Smooth muscle cell (in vitro differentiated cells): ENCODE measurements at regions not wholly inside any gene's neighbourhood (a gene's known extent, or its start where the extent isn't known, plus 50 kb on each side); places are given as distances from the start of the nearest gene placed in this dataset.

Source experiments
- DNase-seq: peaks from one replicate; lab custom pipeline; 2025; ENCODE audit not compliant: unreplicated experiment; lab: John Stamatoyannopoulos, UW
- H2AFZ ChIP-seq: fragments of 200-600 bp; sonication (generic); 2 replicates; pipeline ENCODE4 v1.6.0; 2016; ENCODE audit warnings: antibody characterized with exemption, low read depth, mild to moderate bottlenecking
- H3F3A ChIP-seq: fragments of 200-600 bp; sonication (generic); 2 replicates; pipeline ENCODE4 v1.6.0; 2017; ENCODE audit warnings: antibody characterized with exemption, low read depth
- H3K27ac ChIP-seq: fragments of 200-600 bp; sonication (generic); 2 replicates; pipeline ENCODE4 v1.5.1; 2016; ENCODE audit warnings: low read depth, mild to moderate bottlenecking
- H3K27me3 ChIP-seq: fragments of 200-600 bp; sonication (generic); 2 replicates; pipeline ENCODE4 v1.6.1; 2016; ENCODE audit warnings: low read depth, mild to moderate bottlenecking
- H3K36me3 ChIP-seq: fragments of 200-600 bp; sonication (generic); 2 replicates; pipeline ENCODE4 v1.5.1; 2016; ENCODE audit warnings: low read depth
- H3K4me1 ChIP-seq: fragments of 200-600 bp; sonication (generic); 2 replicates; pipeline ENCODE4 v1.5.1; 2016; ENCODE audit warnings: low read depth
- H3K4me2 ChIP-seq: fragments of 200-600 bp; sonication (generic); 2 replicates; pipeline ENCODE4 v1.6.0; 2016; ENCODE audit warnings: mild to moderate bottlenecking
- H3K4me3 ChIP-seq: fragments of 200-600 bp; sonication (generic); 2 replicates; pipeline ENCODE4 v1.5.1; 2016; ENCODE audit warnings: mild to moderate bottlenecking
- H3K79me2 ChIP-seq: fragments of 200-600 bp; sonication (generic); 2 replicates; pipeline ENCODE4 v1.6.0; 2016; ENCODE audit warnings: low read depth, mild to moderate bottlenecking
- H3K9ac ChIP-seq: fragments of 200-600 bp; sonication (generic); 2 replicates; pipeline ENCODE4 v1.6.0; 2016; ENCODE audit warnings: low read depth
- H3K9me3 ChIP-seq: fragments of 200-600 bp; sonication (generic); replicated peaks from 2 replicates; pipeline ENCODE4 v1.5.1; 2016; ENCODE audit warnings: low read depth
- H4K20me1 ChIP-seq: fragments of 200-600 bp; sonication (generic); 2 replicates; pipeline ENCODE4 v1.6.0; 2016; ENCODE audit warnings: low read depth
- CTCF ChIP-seq: fragments of 200-600 bp; sonication (generic); IDR thresholded peaks from 2 replicates; pipeline ENCODE4 v1.5.1; 2017; ENCODE audit warnings: borderline replicate concordance, mild to moderate bottlenecking, antibody characterized with exemption; ENCODE audit not compliant: insufficient read depth, poor library complexity, severe bottlenecking
- WGBS: methylation state at CpG from one replicate; pipeline ENCODE4 v1.1.7; 2016; ENCODE audit warnings: low lambda C conversion rate; 5-methylcytosine and 5-hydroxymethylcytosine counted together

- no peak overlapping the region for H3K9ac ChIP-seq
- no peaks in the 10 kb centered on the region for H3K9me3 ChIP-seq
- no peaks in the 10 kb centered on the region for H3K36me3 ChIP-seq
- no peaks in the 10 kb centered on the region for H3F3A ChIP-seq
- no peaks in the 10 kb centered on the region for H3K79me2 ChIP-seq
- no peak overlapping the region for H2AFZ ChIP-seq
- no peak overlapping the region for H3K4me3 ChIP-seq
- H3K4me2 ChIP-seq: no peak overlapping the region
- H3K27me3 ChIP-seq: peaks cover 16% of the 10 kb centered on the region
- H3K4me1 ChIP-seq: peaks cover 4% of the 10 kb centered on the region
- TF ChIP-seq CTCF: no peak
- no peak overlapping the region for H3K27ac ChIP-seq
- H4K20me1 ChIP-seq: no peaks in the 10 kb centered on the region
- 87% methylated on average over 9 of the region's 9 CpGs for WGBS
- no peak for DNase-seq
Observed at GRCh38 chr22:27514601-27515523, 286.7 kb downstream of the MN1 start.

- Histone ChIP-seq H4K20me1 (no peaks in the 10 kb centered on the region), H3K27me3 (no peaks in the 10 kb centered on the region), H3K9ac (no peak overlapping the region), H3K36me3 (no peaks in the 10 kb centered on the region), H2AFZ (no peak overlapping the region), H3K4me3 (no peak overlapping the region), H3K4me1 (peaks cover 4% of the 10 kb centered on the region), H3K9me3 (no peaks in the 10 kb centered on the region), H3K79me2 (no peaks in the 10 kb centered on the region), H3K4me2 (no peak overlapping the region), H3K27ac (no peak overlapping the region), H3F3A (no peaks in the 10 kb centered on the region)
- TF ChIP-seq CTCF: no peak
- DNase-seq: no peak
- 78% methylated on average over 7 of the region's 7 CpGs for WGBS
Observed at GRCh38 chr22:27517361-27518155, 284.0 kb downstream of the MN1 start.

GRCh38 chr22:27518531-27519340 is 282.8 kb downstream of the MN1 start:
- Histone ChIP-seq H3K4me3 (no peak overlapping the region), H3K4me1 (peaks cover 4% of the 10 kb centered on the region), H3K4me2 (no peak overlapping the region), H3K27ac (no peak overlapping the region), H4K20me1 (no peaks in the 10 kb centered on the region), H3K9ac (no peak overlapping the region), H3F3A (no peaks in the 10 kb centered on the region), H2AFZ (no peak overlapping the region), H3K36me3 (no peaks in the 10 kb centered on the region), H3K27me3 (no peaks in the 10 kb centered on the region), H3K79me2 (no peaks in the 10 kb centered on the region), H3K9me3 (no peaks in the 10 kb centered on the region)
- WGBS: 78% methylated on average over 16 of the region's 16 CpGs
- DNase-seq: no peak
- TF ChIP-seq CTCF: no peak
